NCI-H524 treated with DMSO at 0.1 percent for 48 hours (cell line): ENCODE measurements at regions not wholly inside any gene's neighbourhood (a gene's known extent, or its start where the extent isn't known, plus 50 kb on each side); places are given as distances from the start of the nearest gene placed in this dataset.
"Not testable (repeated sequence)": the region's sequence is repeated elsewhere in the genome, so short reads cannot be mapped to it uniquely, and the experiment has no call there.

ENCODE experiments used
- DNase-seq: peaks from one replicate; lab custom pipeline; 2025; lab: John Stamatoyannopoulos, UW

GRCh38 chr22:44628835-44629234, 73.2 kb upstream of the PRR5 start:
- peak; percentile 13 for DNase-seq

GRCh38 chr22:44628273-44628672, 73.7 kb upstream of the PRR5 start:
- DNase-seq: no peak

- DNase-seq: no peak
Observed at GRCh38 chr22:44627521-44628139, 74.4 kb upstream of the PRR5 start.

- peak; percentile 4 for DNase-seq
Observed at GRCh38 chr22:44625981-44626687, 75.9 kb upstream of the PRR5 start.

- no peak for DNase-seq
Observed at GRCh38 chr22:44625421-44625760, 76.6 kb upstream of the PRR5 start.

- DNase-seq: no peak
Observed at GRCh38 chr22:44624689-44625420, 77.1 kb upstream of the PRR5 start.

GRCh38 chr22:44623771-44624510, 78.1 kb upstream of the PRR5 start:
- DNase-seq: no peak

GRCh38 chr22:44622679-44623078, 79.3 kb upstream of the PRR5 start:
- DNase-seq: no peak

- DNase-seq: peak; percentile 38
Observed at GRCh38 chr22:44622147-44622427, 79.9 kb upstream of the PRR5 start.

- no peak for DNase-seq
Observed at GRCh38 chr22:44621401-44622146, 80.4 kb upstream of the PRR5 start.

GRCh38 chr22:44620841-44621257, 81.2 kb upstream of the PRR5 start:
- DNase-seq: no peak

GRCh38 chr22:44620129-44620840, 81.7 kb upstream of the PRR5 start:
- DNase-seq: peak; percentile 68

GRCh38 chr22:44619560-44620128, 82.4 kb upstream of the PRR5 start:
- DNase-seq: not testable (repeated sequence)

GRCh38 chr22:44618910-44619309, 83.1 kb upstream of the PRR5 start:
- not testable (repeated sequence) for DNase-seq

- DNase-seq: no peak
Observed at GRCh38 chr22:44618400-44618799, 83.6 kb upstream of the PRR5 start.

- DNase-seq: no peak
Observed at GRCh38 chr22:44617828-44618227, 84.2 kb upstream of the PRR5 start.

GRCh38 chr22:44616882-44617655, 84.9 kb upstream of the PRR5 start:
- no peak for DNase-seq

GRCh38 chr22:44616461-44616860, 85.5 kb upstream of the PRR5 start:
- DNase-seq: no peak

- DNase-seq: no peak
Observed at GRCh38 chr22:44615602-44616180, 86.3 kb upstream of the PRR5 start.

GRCh38 chr22:44615146-44615545, 86.9 kb upstream of the PRR5 start:
- DNase-seq: no peak
